HepG2 (cell line): ENCODE measurements at regions not wholly inside any gene's neighbourhood (a gene's known extent, or its start where the extent isn't known, plus 50 kb on each side); places are given as distances from the start of the nearest gene placed in this dataset.

Experiments
- ATAC-seq: fragments of 200-7000 bp; cut with Tn5 transposase; 3 replicates; pipeline ENCODE4 v1.9.1; 2020; ENCODE audit warnings: mild to moderate bottlenecking, moderate library complexity
- BruUV-seq: library from RNA; stranded (reverse); fragments of 400-500 nt; replicated peaks from 2 replicates; lab custom pipeline; 2021; lab: Mats Ljungman, UMichigan
- CTCF ChIA-PET: fragments of 300-600 bp; formaldehyde crosslinking; extraction: SDS; loops from one replicate; lab custom pipeline; 2021; ENCODE audit warnings: low total read pairs, inconsistent platforms, low intra/inter-chr PET ratio; lab: Yijun Ruan, JAX
- POLR2A ChIA-PET: fragments of 350-600 bp; sonication (Branson Sonifier 250); formaldehyde crosslinking; loops from one replicate; lab custom pipeline; 2020; ENCODE audit warnings: antibody characterized with exemption, inconsistent platforms; lab: Yijun Ruan, JAX
- DNase-seq: peaks from one replicate; pipeline ENCODE4 v3.0.0-alpha.2; 2015; ENCODE audit warnings: low spot score
- FAIRE-seq: peaks from 3 replicates; lab custom pipeline; 2011; peaks lifted over from hg19 to GRCh38; lab: Jason Lieb, UNC
- H2AFZ ChIP-seq: one replicate; pipeline ENCODE4 v1.6.1; 2011; ENCODE audit warnings: low read length, inconsistent platforms
- H3K27ac ChIP-seq: fragments of 300-600 bp; 3 replicates; pipeline ENCODE4 v1.8.0; 2011; ENCODE audit warnings: mixed run types, mild to moderate bottlenecking, mixed read lengths, low read length, inconsistent platforms; ENCODE audit not compliant: insufficient read depth; ENCODE audit errors: extremely low read length
- H3K27me3 ChIP-seq, 2 experiments: fragments of 200-600 bp in 1 of 2; 2 replicates in 1 of 2; 3 replicates in 1 of 2; pipeline versions ENCODE4 v1.6.0 to v1.8.0; 2011; ENCODE audit warnings: low read length in 2 of 2, mild to moderate bottlenecking in 2 of 2, moderate library complexity in 2 of 2, inconsistent platforms in 1 of 2; ENCODE audit not compliant: insufficient read depth in 2 of 2, control insufficient read depth in 1 of 2
- H3K36me3 ChIP-seq, 2 experiments: fragments of 200-600 bp in 1 of 2; replicated peaks in 1 of 2; 2 replicates in 1 of 2; 3 replicates in 1 of 2; pipeline versions ENCODE4 v1.5.1 to v1.8.0; 2011; ENCODE audit warnings: low read length in 2 of 2, inconsistent platforms in 1 of 2; ENCODE audit not compliant: insufficient read depth in 2 of 2, control insufficient read depth in 1 of 2
- H3K4me1 ChIP-seq: 2 replicates; pipeline ENCODE4 v1.5.1; 2012; ENCODE audit warnings: low read length, inconsistent platforms; ENCODE audit not compliant: insufficient read depth
- H3K4me2 ChIP-seq: 2 replicates; pipeline ENCODE4 v1.6.0; 2011; ENCODE audit warnings: low read depth, low read length, inconsistent platforms
- H3K4me3 ChIP-seq, 3 experiments: fragments of 200-600 bp in 1 of 3; sonication (generic), shearing (Covaris generic) in 1 of 3; replicated peaks in 1 of 3; 2 replicates each; pipeline ENCODE4 v1.5.1; 2011 to 2016; ENCODE audit warnings: low read length in 3 of 3, inconsistent platforms in 2 of 3, low read depth in 2 of 3, mild to moderate bottlenecking in 2 of 3, control low read depth in 1 of 3, mixed read lengths in 1 of 3; ENCODE audit not compliant: insufficient read depth in 1 of 3
- H3K79me2 ChIP-seq: one replicate; pipeline ENCODE4 v1.6.1; 2011; ENCODE audit warnings: low read length, inconsistent platforms; ENCODE audit not compliant: insufficient read depth
- H3K9ac ChIP-seq: 2 replicates; pipeline ENCODE4 v1.6.0; 2011; ENCODE audit warnings: mild to moderate bottlenecking, low read depth, low read length, inconsistent platforms; ENCODE audit not compliant: insufficient read depth
- H3K9me3 ChIP-seq: 2 replicates; pipeline ENCODE4 v1.5.1; 2012; ENCODE audit warnings: mild to moderate bottlenecking, low read length
- H4K20me1 ChIP-seq: 2 replicates; pipeline ENCODE4 v1.6.0; 2011; ENCODE audit warnings: inconsistent platforms, mild to moderate bottlenecking, low read length, moderate library complexity; ENCODE audit not compliant: insufficient read depth
- ATF7-NPFF ChIP-seq: sonication (generic); formaldehyde crosslinking; IDR thresholded peaks from 2 replicates; pipeline ENCODE4 v1.8.1; 2023; ENCODE audit warnings: mild to moderate bottlenecking, low read depth, missing genetic modification reagents, moderate library complexity
- HIC2 ChIP-seq: sonication (generic); formaldehyde crosslinking; IDR thresholded peaks from 2 replicates; pipeline ENCODE4 v1.9.0; 2022; ENCODE audit warnings: low read depth, missing genetic modification reagents
- MTA3 ChIP-seq: sonication (generic); formaldehyde crosslinking; IDR thresholded peaks from 2 replicates; pipeline ENCODE4 v1.4.0; 2020; ENCODE audit warnings: missing genetic modification reagents
- POGZ ChIP-seq: sonication (generic); formaldehyde crosslinking; IDR thresholded peaks from 2 replicates; pipeline ENCODE4 v1.4.0; 2020; ENCODE audit warnings: mild to moderate bottlenecking, missing genetic modification reagents
- SP1 ChIP-seq, 2 experiments: fragments of 450-650 bp in 1 of 2; sonication (generic) in 1 of 2; formaldehyde crosslinking in 1 of 2; IDR thresholded peaks; 2 replicates each; pipeline versions ENCODE4 v1.4.0 to v1.6.1; 2016 to 2020; ENCODE audit warnings: missing genetic modification reagents in 1 of 2
- SP5 ChIP-seq: IDR thresholded peaks from 2 replicates; pipeline ENCODE4 v1.6.1; 2016; ENCODE audit warnings: low read depth, borderline replicate concordance
- THAP9 ChIP-seq: sonication (generic); formaldehyde crosslinking; IDR thresholded peaks from 2 replicates; pipeline ENCODE4; 2020; ENCODE audit warnings: missing genetic modification reagents, mild to moderate bottlenecking, borderline replicate concordance
- U2AF2 ChIP-seq: fragments of 200-400 bp; formaldehyde crosslinking; IDR thresholded peaks from 2 replicates; pipeline ENCODE4 v1.6.1; 2017; ENCODE audit warnings: low read depth, mild to moderate bottlenecking, low read length
- ZNF18 ChIP-seq: sonication (generic); formaldehyde crosslinking; IDR thresholded peaks from 2 replicates; pipeline ENCODE4 v1.8.0; 2022; ENCODE audit warnings: mild to moderate bottlenecking, missing genetic modification reagents; ENCODE audit not compliant: insufficient replicate concordance
- ZNF33A ChIP-seq: sonication (generic); formaldehyde crosslinking; IDR thresholded peaks from 2 replicates; pipeline ENCODE4 v1.5.1; 2020; ENCODE audit warnings: missing genetic modification reagents, mild to moderate bottlenecking, moderate library complexity, borderline replicate concordance
- ZNF687 ChIP-seq: sonication (generic); formaldehyde crosslinking; IDR thresholded peaks from 2 replicates; pipeline ENCODE4 v1.5.1; 2020; ENCODE audit warnings: mild to moderate bottlenecking, missing genetic modification reagents, moderate library complexity
- WGBS: methylation state at CpG from one replicate; pipeline ENCODE4 v1.1.6; 2017; ENCODE audit warnings: low lambda C conversion rate; 5-methylcytosine and 5-hydroxymethylcytosine counted together
- in situ Hi-C: cut with HindIII; loops from 2 replicates; pipeline ENCODE4 v1.10.0; 2017; ENCODE audit warnings: low pct_unique_long_range_greater_than_20kb; ENCODE audit not compliant: extremely low pct_ligation_motif_present
- intact Hi-C: fragments of 100-400 bp; cut with micrococcal nuclease; formaldehyde crosslinking; loops from one replicate; pipeline ENCODE4 v1.10.0; 2022; ENCODE audit not compliant: unreplicated experiment

- in situ Hi-C loops: no loop called here
- no TSS peak for BruUV-seq
- Histone ChIP-seq H3K27ac (no peak overlapping the region), H3K9me3 (peaks cover 67% of the 10 kb centered on the region), H3K36me3 (no peaks in the 10 kb centered on the region), H3K4me3 (no peak overlapping the region), H3K4me1 (no peaks in the 10 kb centered on the region), H3K79me2 (no peaks in the 10 kb centered on the region), H4K20me1 (no peaks in the 10 kb centered on the region), H3K4me2 (no peak overlapping the region), H3K9ac (no peak overlapping the region), H2AFZ (no peak overlapping the region), H3K27me3 (no peaks in the 10 kb centered on the region)
- no peak for FAIRE-seq
- ATAC-seq: no peak
- WGBS: 4% methylated on average over 4 of the region's 4 CpGs
- ChIA-PET CTCF (no interaction called here), POLR2A (no interaction called here)
- intact Hi-C loops: no loop called here
- DNase-seq: no peak
- no peak for TF ChIP-seq ZNF18 (CRISPR knock-in tag)
- TF ChIP-seq ATF7-NPFF (CRISPR knock-in tag): no peak
- TF ChIP-seq POGZ: no peak
- no peak for TF ChIP-seq U2AF2
- no peak for TF ChIP-seq MTA3 (CRISPR knock-in tag)
- TF ChIP-seq ZNF33A (CRISPR knock-in tag): no peak
- TF ChIP-seq SP1 (IDR thresholded peaks at IDR 0.05): no peak
- no peak for TF ChIP-seq SP1 (CRISPR knock-in tag; IDR thresholded peaks at IDR 0.05)
- TF ChIP-seq HIC2: no peak
- no peak for TF ChIP-seq THAP9 (CRISPR knock-in tag)
- no peak for TF ChIP-seq SP5
- TF ChIP-seq ZNF687 (CRISPR knock-in tag): no peak
These were observed 256.5 kb upstream of the FBXL7 start for GRCh38 chr5:15243301-15244020.
